Epithelial cell of prostate (primary cell): ENCODE measurements at regions not wholly inside any gene's neighbourhood (a gene's known extent, or its start where the extent isn't known, plus 50 kb on each side); places are given as distances from the start of the nearest gene placed in this dataset.
"Not testable (repeated sequence)": the region's sequence is repeated elsewhere in the genome, so short reads cannot be mapped to it uniquely, and the experiment has no call there.

Source experiments
- DNase-seq: peaks from one replicate; pipeline ENCODE4 v3.0.0-alpha.2; 2011; ENCODE audit warnings: low read depth, low spot score
- H3K27ac ChIP-seq: fragments of 450-650 bp; 2 replicates; pipeline ENCODE4 v1.5.1; 2017; ENCODE audit warnings: mild to moderate bottlenecking

DNA sequence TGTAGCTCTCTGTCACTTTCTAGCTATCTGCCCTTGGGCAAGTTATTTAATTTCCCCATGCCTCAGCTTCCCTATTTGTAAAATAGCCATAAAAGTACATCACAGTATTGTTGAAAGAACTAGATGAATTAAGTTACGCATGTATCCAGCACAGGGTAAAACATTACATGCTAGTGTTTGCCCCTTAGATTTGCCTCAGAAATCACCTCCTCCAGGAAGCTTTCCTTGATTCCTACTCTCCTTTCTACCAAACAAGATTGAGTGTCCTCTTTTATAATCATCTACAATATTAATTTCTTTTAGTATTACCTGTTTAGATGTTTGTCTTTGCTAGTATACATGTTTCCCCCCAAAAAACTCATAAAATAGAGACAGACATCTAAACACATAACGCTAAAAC, 369.5 kb downstream of the GBA3 start:
- no peak for DNase-seq
- H3K27ac ChIP-seq: no peak overlapping the region

DNA sequence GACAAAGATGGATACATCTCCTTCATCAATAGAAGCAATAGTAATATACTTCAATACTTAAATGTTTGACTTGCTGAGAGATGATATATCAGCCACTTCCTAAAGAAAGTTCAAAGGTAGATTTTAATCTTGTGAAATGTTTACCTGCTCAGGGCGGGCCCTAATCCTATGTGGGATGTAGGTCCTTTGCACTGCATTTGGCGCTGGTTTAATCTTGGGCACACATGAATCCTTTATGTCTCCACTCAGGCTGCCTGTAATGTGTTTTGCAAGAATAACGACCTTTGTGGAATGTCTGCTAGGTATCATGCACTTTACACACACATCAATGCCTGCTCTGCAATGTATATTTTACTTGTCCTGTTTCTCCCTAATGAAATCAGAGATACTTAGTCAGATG, 368.7 kb downstream of the GBA3 start:
- no peak for DNase-seq
- no peak overlapping the region for H3K27ac ChIP-seq

DNA sequence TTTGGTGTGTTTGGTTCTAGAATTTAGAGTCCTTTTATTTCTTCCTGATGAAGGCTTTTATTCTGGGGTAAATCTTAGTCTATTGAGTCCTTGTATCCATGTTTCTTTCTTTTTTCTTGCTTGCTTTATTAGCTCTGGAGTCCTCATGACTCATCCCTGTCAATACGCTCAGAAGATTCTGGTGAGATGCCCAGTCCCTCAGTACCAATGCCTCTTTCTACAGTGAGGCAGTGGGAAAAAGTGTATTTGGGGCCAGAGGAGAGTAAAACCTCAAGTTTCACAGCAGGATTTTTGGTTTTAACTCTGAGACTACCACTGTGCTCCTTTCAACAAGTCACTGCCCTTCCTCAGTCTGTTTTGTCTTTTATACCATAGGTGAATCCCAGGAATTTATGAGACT, 368.0 kb downstream of the GBA3 start:
- DNase-seq: no peak
- H3K27ac ChIP-seq: no peak overlapping the region

DNA sequence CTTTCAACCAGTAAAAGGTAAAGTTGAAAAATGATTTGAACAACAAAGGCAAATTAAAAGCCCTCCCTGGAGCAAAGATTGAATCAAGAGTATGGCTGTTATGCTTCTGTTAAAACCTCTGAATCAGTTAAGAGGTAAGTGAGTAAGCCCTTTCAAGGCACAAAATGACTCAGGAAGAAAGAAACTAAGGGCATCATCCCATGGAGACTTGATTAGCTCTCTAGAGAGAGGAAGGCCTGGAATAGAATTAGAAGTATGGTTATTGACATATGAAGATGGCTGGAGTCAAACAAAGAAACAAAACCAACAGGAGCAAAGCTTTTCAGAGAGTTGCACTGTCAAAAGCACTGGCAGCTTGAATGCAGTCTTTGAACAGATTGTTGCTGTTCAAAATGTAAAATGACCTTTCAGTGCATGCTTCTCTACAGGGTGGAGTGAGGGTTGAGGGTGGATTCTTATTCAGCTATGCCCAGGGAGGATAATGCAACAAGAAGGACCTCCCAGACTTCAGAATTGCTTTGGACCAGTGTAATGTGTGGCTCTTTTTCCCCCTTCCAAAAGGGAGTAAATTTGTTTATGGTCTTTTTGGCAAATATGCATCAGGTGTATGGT, 365.5 kb downstream of the GBA3 start:
- H3K27ac ChIP-seq: no peak overlapping the region
- no peak for DNase-seq

DNA sequence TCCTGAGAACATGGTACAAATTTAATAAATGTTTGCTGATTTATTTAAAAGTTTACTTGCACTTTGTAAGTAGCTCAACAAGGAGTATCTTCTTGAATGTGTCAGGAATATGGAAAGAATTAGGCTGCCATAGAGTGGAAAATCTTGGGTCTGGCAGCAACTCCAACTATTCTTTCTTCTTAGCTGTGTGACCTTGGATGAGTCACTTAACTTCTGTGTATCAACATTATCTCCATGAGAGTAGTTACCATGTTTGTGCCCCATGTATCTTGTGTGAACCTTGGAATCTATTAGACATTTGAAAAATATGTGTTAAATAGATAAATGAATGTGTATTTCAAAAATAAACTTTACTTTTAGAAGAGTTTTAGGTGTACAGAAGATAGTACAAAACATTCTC, 348.8 kb downstream of the GBA3 start:
- H3K27ac ChIP-seq: no peak overlapping the region
- DNase-seq: no peak

DNA sequence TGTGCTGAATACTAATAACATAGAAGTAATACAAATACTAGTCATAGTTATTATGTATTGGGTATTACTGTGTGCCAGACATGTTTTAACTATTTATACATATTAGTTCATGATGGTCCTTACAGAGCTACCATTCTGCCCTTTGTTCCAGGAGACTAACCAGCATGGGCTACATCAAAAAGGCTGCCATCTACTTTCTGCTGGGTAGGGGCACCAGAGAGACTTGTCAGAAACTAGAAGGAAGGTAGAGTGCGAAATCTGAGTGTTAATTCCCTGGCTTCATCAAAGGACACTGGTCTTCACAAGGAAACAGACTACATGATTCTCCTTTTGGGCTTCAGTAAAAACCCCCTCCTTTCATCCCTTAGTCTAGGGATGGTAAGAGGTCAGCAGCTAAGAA, 347.8 kb downstream of the GBA3 start:
- H3K27ac ChIP-seq: peak overlapping the region; percentile 41
- DNase-seq: no peak

DNA sequence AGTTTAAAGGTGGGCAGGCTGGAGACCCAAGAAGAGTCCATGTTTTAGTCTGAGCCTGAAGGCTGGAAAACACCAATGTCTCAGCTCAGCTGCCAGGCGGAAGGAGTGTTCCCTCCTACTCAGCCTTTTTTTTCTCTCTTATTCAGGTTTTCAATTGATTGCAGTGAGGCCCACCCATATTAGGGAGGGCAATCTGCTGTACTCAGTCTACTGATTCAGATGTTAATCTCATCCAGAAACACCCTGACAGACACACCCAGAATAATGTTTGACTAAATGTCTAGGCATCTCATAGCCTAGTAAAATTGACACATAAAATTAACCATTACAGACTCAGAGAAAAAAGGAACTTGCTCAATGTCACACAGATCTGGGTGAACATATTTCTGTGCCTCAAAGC, 347.1 kb downstream of the GBA3 start:
- DNase-seq: no peak
- peak overlapping the region; percentile 41 for H3K27ac ChIP-seq

DNA sequence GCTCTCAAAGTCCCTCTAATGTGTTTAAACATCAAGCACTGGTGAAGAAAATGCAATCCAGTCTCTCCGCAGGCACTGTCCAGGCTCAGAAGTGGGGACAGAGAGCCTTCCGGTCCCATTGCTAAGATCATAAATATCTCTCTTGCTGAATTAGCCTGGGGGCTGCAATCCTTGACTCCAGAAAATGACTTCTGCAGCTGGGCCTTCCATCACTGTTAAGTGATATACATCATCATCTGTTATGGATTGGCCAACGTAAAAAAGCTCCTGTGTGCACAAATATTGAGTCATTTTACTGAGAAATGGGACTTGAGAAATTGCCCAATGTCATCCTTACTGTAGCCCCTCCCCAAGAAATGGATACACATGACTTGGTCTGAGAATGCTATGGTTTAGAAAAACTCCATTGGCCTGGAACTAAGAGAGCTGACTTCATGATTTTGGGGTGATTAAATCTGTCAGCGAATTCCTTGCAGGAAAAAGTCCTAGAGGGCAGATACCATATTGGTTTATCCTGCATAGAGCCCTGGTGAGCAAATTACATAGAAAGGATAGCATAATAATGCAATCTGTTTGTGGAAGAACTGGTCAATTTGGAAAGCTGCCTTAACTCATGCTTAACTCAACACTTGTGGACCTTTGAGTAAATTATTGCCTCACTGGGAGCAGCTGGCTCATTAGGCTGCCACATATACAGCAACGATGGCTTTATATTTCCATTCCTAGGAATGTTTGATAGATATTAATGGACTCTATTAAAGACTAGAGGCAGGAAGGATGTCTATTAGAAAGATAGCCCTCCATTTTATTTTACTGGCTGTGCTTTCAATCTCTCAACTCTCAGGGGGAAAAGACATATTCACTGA, 346.1 kb downstream of the GBA3 start:
- no peak for DNase-seq
- peak overlapping the region; percentile 41 for H3K27ac ChIP-seq

DNA sequence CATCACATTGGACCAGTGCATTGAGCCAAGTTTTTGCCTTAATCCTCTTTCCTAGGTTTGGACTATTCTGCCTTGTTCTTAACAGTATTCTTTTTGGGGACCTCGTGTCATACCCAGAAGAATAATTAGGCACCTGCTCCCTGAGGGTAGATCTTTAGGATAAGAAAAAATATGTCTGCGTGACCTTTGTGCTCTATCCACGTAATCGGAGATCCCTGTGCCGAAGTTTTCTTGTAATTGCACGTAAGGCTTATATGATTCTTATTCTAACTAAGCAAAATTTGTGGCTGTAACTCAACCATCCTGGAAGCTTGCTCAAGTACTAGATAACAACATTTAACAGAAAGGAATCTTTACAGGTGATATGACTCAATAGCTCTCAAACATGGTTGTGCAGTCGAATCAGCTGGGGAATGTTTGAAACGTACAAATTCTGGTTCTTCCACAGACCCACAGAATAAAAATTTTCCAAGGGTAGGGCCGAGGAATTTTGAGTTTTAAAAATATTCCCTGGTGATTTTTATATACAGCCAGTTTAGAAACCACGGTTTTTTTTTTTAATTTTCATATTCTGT, 344.3 kb downstream of the GBA3 start:
- no peak for DNase-seq
- peak overlapping the region; percentile 48 for H3K27ac ChIP-seq

DNA sequence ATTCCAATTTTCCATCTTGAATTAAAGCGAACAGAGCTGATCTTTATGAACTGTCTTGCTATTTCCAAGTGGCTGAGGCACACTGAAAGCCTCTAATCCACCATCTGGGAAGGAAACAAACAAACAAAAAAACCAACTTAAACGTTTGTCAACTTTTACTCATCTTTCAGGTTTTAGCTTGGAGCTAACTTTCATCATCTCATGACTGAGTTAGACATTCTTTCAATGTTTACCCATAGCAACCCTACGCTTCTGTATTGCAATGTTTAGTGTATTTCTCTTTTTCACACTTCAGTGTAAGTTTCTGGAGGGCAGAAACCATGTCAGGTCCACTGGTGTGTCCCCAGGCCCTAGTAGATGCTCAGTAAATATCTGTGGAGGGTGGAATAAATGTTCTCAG, 343.8 kb downstream of the GBA3 start:
- no peak for DNase-seq
- H3K27ac ChIP-seq: peak overlapping the region; percentile 48

DNA sequence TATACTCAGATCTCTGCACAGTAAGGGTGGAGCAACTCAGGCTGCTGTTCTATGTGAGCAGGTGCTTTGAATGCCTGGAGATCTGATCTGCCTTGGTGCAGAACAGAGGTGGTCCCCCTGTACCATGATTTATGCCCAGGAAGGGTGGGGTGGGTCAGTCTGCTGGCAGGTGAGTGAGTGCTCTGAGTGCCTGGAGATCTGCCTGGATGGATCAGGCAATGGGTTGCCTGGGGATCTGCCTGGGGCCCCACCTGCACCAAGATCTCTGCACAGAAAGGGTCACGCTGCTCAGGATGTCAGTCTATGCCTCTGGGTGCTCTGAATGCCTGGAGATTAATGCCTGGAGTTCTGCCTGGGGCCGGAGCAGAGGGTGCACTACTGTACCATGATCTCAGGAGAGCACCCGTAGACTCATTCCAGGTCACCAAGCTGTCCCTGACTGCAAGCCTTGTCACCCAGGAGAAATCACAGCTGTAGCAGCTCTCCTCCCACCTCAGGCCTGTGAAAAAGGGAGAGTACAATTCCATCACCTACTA, 342.9 kb downstream of the GBA3 start:
- H3K27ac ChIP-seq: no peak overlapping the region
- no peak for DNase-seq

DNA sequence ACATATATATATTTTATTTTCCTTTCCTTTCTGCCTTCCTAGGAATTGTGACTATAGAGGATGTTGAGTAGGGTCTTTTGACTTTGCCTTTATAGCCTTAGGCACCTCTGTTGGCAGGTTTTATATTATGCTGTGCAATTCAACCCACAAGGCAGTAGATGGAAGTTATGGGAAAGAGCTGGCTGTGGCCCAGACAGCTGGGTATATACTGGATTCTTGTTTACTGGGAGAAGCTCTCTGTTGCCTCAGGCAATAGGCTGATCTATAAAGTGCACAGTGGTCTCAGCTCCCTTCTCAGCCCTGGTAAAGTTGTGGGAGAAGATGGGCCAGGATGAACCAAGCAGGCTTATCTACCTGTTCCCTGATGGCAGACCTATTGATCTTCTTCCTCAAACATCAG, 342.0 kb downstream of the GBA3 start:
- no peak overlapping the region for H3K27ac ChIP-seq
- no peak for DNase-seq

DNA sequence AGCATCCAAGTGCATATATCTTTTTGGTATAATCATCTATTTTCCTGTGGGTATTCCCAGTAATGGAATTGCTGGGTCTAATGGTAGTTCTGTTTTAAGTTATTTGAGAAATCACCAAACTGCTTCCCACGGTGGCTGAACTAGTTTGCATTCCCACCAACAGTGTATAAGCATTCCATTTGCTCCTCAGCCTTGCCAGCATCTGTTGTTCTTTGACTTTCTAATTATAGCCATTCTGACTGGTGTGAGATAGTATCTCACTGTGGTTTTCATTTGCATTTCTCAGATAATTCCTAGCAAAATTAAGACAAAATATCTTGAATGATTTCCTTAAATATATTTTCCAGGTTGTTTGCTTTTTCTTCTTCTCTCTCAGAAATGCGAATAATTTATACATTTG, 341.1 kb downstream of the GBA3 start:
- no peak for DNase-seq
- H3K27ac ChIP-seq: no peak overlapping the region

DNA sequence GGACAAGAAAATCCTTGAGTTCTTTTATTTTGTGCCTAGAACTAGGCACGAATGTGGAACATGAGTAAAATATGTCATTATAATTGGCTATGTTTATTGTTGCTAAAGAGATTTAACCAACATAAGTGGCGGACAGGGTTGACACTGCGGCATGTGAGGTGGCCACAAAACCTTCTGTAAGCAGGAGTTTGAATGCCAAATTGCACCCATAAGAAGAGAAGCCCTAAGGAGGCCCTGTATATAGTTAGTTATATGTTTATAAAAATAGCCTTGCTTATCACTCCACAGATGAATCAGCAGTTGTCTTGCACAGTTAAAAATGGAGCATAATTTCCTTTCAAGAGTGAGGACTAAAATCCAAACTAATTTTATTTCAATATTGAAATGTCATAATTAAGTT, 336.1 kb downstream of the GBA3 start:
- no peak for DNase-seq
- no peak overlapping the region for H3K27ac ChIP-seq

DNA sequence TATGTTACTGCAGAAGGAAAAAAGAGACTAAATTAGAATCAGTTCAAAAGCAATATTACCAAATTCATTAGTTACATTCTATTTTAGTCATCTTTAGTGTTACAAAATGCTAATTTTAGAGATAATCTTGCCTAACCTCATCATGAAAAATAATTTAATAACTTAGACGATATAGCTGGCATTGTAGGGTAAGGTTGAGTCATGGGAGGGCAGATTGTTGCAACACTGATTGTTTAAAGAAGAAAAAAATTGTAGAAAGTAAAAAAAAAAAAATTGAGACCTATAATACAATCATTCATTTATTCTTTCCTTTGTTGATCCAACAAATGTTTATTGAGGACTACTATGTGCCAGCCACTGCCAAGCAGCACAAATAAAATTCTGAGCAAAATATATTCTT, 330.9 kb downstream of the GBA3 start:
- no peak for DNase-seq
- H3K27ac ChIP-seq: no peak overlapping the region

DNA sequence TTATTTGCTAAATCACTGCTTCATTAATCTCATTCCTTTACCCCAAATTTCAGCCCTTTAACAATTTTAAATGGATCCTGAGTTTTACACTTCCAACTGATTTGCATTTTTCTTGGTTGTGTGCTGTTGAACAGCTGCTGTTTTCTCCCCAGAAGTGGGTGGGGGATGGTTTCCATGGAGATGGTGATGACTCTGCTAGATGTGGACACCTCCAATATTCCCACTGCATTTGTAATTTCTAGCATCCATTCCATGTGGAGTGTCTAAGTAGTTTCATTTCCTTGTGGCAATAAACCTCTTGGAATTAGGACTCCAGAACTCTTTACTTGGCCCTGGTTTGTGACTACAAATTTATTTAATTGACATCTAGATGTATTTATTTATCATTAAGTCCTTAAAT, 330.4 kb downstream of the GBA3 start:
- no peak overlapping the region for H3K27ac ChIP-seq
- DNase-seq: no peak

DNA sequence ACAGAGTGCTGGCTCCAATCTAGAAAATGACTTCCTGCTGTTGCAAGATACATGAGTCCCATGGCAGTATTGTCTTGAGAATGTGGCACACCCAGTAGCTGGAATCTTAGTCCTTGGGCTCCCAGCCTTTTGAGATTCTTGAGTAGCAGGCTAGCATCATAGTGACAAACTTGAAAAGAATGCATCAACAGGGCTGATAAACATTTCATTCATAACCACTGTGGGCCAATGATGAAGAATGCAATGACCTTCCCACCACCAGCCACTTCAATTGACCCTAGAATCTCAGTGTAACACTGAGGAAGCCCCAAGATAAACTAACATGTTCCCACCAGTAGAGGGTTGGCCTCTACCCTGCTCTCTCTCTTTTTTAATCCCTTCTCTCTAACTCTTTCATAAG, 329.3 kb downstream of the GBA3 start:
- peak; percentile 66 for DNase-seq
- H3K27ac ChIP-seq: peak overlapping the region; percentile 68

DNA sequence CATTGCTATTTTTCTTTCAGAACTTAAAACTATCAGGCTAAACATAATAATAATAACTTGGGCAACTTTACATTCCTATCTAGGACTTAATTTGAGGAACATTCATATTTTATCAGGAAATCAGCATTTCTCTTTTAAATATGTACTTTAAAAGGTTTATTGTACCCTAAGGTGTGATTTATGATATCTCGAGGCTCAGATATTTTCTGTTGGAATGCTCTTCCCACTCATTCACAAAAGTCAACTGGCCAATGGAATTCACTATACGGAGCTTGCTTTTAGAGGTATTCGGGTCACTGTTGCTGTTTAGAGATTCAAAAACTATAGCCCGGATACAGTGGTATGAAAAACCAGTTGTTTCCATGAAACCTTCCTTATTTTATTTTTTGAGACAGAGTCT, 328.3 kb downstream of the GBA3 start:
- no peak for DNase-seq
- peak overlapping the region; percentile 68 for H3K27ac ChIP-seq

DNA sequence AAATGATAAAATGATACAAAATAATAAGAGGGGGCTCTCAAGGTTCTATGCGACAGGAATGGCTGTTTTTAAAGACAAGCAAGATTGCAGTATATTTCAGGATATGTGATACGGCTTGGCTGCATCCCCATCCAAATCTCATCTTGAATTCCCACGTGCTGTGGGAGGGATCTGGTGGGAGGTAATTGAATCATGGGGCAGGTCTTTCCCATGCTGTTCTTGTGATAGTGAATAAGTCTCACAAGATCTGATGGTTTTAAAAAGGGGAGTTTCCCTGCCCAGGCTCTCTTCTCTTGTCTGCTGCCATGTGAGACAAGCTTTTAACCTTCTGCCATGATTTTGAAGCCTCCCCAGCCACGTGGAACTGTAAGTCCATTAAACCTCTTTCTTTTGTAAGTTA, 327.7 kb downstream of the GBA3 start:
- DNase-seq, H3K27ac ChIP-seq: not testable (repeated sequence)

DNA sequence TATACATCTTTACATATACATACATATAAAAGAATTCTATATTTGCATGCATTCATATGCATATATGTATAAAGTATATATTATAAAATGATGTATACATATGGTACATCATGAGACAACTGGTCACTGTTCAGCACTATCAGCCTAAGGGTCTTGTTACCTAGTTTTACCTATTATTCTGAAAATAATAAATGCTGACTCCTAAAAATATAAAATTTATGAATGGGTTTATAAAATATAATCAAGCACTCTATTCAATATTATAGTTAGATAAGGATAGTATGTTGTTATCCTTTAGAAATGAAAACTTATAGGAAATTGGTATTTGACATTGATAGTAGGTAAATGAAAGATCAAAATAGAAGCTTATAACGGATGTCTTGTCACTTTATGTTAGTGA, 324.2 kb downstream of the GBA3 start:
- DNase-seq: no peak
- H3K27ac ChIP-seq: no peak overlapping the region

DNA sequence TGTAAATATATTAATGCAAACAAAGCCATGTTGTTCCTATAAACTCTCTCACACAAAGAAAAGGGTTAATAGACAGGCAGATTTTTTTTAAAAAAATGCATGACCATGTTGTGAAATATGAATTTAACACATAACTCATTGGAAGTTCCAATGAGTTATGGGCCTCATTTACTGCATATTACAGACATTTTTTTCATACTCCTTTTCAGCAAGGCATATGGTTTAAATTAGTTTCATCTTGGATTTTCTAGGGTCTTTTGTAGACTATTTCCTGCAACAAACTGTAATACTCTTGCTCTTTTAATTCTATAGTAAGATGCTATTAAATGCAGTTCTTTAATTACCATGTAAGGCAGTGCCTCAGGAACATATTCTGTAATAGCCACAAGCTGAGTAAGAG, 323.1 kb downstream of the GBA3 start:
- no peak for DNase-seq
- H3K27ac ChIP-seq: no peak overlapping the region
